ENCODE measurements at regions not wholly inside any gene's neighbourhood (a gene's known extent, or its start where the extent isn't known, plus 50 kb on each side); places are given as distances from the start of the nearest gene placed in this dataset.
"Not testable (repeated sequence)": the region's sequence is repeated elsewhere in the genome, so short reads cannot be mapped to it uniquely, and the experiment has no call there.

DNA sequence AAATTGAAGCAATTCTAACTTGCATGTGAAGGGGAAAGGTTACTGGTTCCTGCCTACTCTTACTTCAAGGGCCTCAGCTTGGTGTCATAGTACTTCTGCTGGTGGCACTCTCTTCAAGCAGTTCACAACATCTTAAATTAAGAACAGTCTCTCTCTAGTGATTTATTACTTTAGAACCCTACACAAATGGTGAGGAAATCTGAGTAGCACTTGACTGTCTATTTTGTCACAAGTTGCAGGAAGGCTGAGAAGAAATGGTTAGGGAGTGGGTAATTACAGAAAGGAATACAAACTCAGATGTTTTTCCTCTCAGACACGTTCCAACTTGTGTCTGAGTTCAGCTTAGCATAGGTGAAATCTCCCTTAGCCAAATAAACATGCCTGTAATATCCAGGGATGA, 242.3 kb upstream of the GRIA3 start:
- no CpG with 5 or more reads among the region's 1 CpG for WGBS (ENCODE audit: insufficient coverage, low lambda C conversion rate)
- Histone ChIP-seq H3K4me3 (ENCODE audit: low read length) (no peak overlapping the region), H3K36me3 (ENCODE audit: control insufficient read depth, insufficient read depth, low read length) (no peaks in the 10 kb centered on the region), H3K27me3 (ENCODE audit: control insufficient read depth, insufficient read depth, low read length) (no peaks in the 10 kb centered on the region), H3K4me1 (ENCODE audit: control insufficient read depth, insufficient read depth, low read length) (no peaks in the 10 kb centered on the region), H3K9me3 (ENCODE audit: control insufficient read depth, low read depth, low read length) (no peaks in the 10 kb centered on the region), H3K27ac (ENCODE audit: low read length) (no peak overlapping the region)
- DNase-seq = no peak

GRCh38 chrX:122943918-122944317, 240.2 kb upstream of the GRIA3 start:
- Histone ChIP-seq H3K4me3 (ENCODE audit: low read length) (no peak overlapping the region), H3K27me3 (ENCODE audit: control insufficient read depth, insufficient read depth, low read length) (no peaks in the 10 kb centered on the region), H3K4me1 (ENCODE audit: control insufficient read depth, insufficient read depth, low read length) (no peaks in the 10 kb centered on the region), H3K9me3 (ENCODE audit: control insufficient read depth, low read depth, low read length) (no peaks in the 10 kb centered on the region), H3K27ac (ENCODE audit: low read length) (no peak overlapping the region), H3K36me3 (ENCODE audit: control insufficient read depth, insufficient read depth, low read length) (no peaks in the 10 kb centered on the region)
- no peak for DNase-seq
- WGBS (ENCODE audit: insufficient coverage, low lambda C conversion rate) = no CpG with 5 or more reads among the region's 3 CpGs

DNA sequence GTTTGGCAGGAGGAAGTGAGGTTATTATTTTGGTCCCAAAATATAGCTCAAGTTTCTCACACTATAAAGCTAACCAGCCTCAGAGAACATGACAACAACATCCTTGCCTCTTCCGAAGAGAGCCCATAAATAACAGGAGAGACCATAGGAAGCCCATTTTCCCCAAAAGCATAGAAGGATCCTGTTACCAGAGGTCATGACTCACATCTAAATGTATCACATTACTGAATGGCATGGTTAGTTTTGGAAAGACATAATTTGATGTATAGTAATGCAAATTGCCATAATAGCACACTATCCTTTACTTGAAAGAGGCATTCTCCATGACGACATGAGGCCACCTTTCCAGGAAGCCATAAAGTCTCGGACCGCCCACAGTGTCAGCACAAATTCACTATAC, 238.8 kb upstream of the GRIA3 start:
- no peaks in the 10 kb centered on the region for H3K9me3 ChIP-seq (ENCODE audit: control insufficient read depth, low read depth, low read length)
- H3K27ac ChIP-seq (ENCODE audit: low read length) = no peak overlapping the region
- no peak for DNase-seq
- H3K27me3 ChIP-seq (ENCODE audit: control insufficient read depth, insufficient read depth, low read length) = no peaks in the 10 kb centered on the region
- WGBS (ENCODE audit: insufficient coverage, low lambda C conversion rate) = no CpG with 5 or more reads among the region's 4 CpGs
- no peaks in the 10 kb centered on the region for H3K4me1 ChIP-seq (ENCODE audit: control insufficient read depth, insufficient read depth, low read length)
- no peaks in the 10 kb centered on the region for H3K36me3 ChIP-seq (ENCODE audit: control insufficient read depth, insufficient read depth, low read length)
- H3K4me3 ChIP-seq (ENCODE audit: low read length) = no peak overlapping the region

DNA sequence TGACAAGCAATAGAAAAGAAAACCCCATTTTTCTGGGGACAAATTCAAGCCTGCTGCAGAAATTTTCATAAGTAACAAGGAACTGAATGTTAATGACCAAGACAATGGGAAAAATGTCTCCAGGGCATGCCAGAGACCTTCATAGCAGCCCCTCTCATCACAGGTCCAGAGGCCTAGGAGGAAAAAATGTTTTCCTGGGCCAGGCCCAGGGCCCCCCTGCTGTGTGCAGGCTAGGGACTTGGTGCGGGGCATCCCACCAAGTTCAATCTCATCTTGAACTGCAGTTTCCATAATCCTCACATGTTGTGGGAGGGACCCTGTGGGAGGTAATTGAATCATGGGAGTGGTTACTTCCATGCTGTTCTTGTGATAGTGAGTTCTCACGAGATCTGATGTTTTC, 211.5 kb upstream of the GRIA3 start:
- no peak for DNase-seq
- no peak overlapping the region for H3K4me3 ChIP-seq (ENCODE audit: low read length)
- WGBS (ENCODE audit: insufficient coverage, low lambda C conversion rate) = no CpG with 5 or more reads among the region's 2 CpGs
- no peaks in the 10 kb centered on the region for H3K4me1 ChIP-seq (ENCODE audit: control insufficient read depth, insufficient read depth, low read length)
- H3K27ac ChIP-seq (ENCODE audit: low read length) = no peak overlapping the region
- no peaks in the 10 kb centered on the region for H3K36me3 ChIP-seq (ENCODE audit: control insufficient read depth, insufficient read depth, low read length)
- no peaks in the 10 kb centered on the region for H3K27me3 ChIP-seq (ENCODE audit: control insufficient read depth, insufficient read depth, low read length)
- no peaks in the 10 kb centered on the region for H3K9me3 ChIP-seq (ENCODE audit: control insufficient read depth, low read depth, low read length)

DNA sequence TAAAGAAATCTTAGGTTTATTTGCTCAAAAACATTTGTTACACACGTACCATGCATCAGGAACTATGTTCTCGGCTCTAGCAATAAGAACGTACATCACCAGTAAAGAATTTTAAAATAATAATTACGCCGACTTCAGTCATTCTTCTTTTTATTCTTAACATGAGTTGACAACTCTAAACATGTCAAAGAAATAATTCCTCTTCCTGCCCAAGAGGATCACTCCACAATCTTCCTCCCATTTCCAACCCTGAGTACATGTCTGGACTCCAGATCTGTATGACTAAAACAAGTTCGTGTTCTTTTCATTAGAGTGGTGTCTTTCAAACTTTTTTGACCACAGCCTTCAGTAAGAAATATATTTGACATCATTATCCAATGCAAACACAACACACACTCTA, 201.6 kb upstream of the GRIA3 start:
- DNase-seq = no peak
- Histone ChIP-seq H3K4me3 (ENCODE audit: low read length) (no peak overlapping the region), H3K9me3 (ENCODE audit: control insufficient read depth, low read depth, low read length) (no peaks in the 10 kb centered on the region), H3K36me3 (ENCODE audit: control insufficient read depth, insufficient read depth, low read length) (no peaks in the 10 kb centered on the region), H3K4me1 (ENCODE audit: control insufficient read depth, insufficient read depth, low read length) (no peaks in the 10 kb centered on the region), H3K27me3 (ENCODE audit: control insufficient read depth, insufficient read depth, low read length) (no peaks in the 10 kb centered on the region), H3K27ac (ENCODE audit: low read length) (no peak overlapping the region)
- no CpG with 5 or more reads among the region's 6 CpGs for WGBS (ENCODE audit: insufficient coverage, low lambda C conversion rate)

DNA sequence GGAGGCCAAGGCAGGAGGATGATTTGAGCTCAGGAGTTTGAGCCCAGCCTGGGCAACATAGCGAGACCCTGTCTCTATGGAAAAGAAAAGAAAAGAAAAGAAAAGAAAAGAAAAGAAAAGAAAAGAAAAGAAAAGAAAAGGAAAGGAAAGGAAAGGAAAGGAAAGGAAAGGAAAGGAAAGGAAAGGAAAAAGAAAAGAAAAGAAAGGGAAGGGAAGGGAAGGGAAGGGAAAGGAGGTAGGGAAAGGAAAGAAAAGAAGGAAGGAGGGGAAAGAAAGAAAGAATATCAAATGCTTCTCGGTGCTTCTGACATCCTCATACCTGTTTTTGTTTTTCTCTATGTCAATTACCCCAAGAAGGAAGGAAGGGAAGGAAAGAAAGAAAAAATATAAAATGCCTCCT, 181.2 kb upstream of the GRIA3 start:
- not testable (repeated sequence) for DNase-seq; H3K4me1 ChIP-seq (ENCODE audit: control insufficient read depth, insufficient read depth, low read length); H3K36me3 ChIP-seq (ENCODE audit: control insufficient read depth, insufficient read depth, low read length); H3K27me3 ChIP-seq (ENCODE audit: control insufficient read depth, insufficient read depth, low read length); H3K4me3 ChIP-seq (ENCODE audit: low read length); H3K9me3 ChIP-seq (ENCODE audit: control insufficient read depth, low read depth, low read length); H3K27ac ChIP-seq (ENCODE audit: low read length)
- WGBS (ENCODE audit: insufficient coverage, low lambda C conversion rate) = 100% methylated on average over 1 of the region's 2 CpGs

- DNase-seq = no peak
- no CpG with 5 or more reads among the region's 1 CpG for WGBS (ENCODE audit: insufficient coverage, low lambda C conversion rate)
- Histone ChIP-seq H3K36me3 (ENCODE audit: control insufficient read depth, insufficient read depth, low read length) (no peaks in the 10 kb centered on the region), H3K9me3 (ENCODE audit: control insufficient read depth, low read depth, low read length) (no peaks in the 10 kb centered on the region), H3K4me1 (ENCODE audit: control insufficient read depth, insufficient read depth, low read length) (no peaks in the 10 kb centered on the region), H3K27ac (ENCODE audit: low read length) (no peak overlapping the region), H3K27me3 (ENCODE audit: control insufficient read depth, insufficient read depth, low read length) (no peaks in the 10 kb centered on the region), H3K4me3 (ENCODE audit: low read length) (no peak overlapping the region)
Observed at GRCh38 chrX:123013141-123013540, 170.9 kb upstream of the GRIA3 start.

DNA sequence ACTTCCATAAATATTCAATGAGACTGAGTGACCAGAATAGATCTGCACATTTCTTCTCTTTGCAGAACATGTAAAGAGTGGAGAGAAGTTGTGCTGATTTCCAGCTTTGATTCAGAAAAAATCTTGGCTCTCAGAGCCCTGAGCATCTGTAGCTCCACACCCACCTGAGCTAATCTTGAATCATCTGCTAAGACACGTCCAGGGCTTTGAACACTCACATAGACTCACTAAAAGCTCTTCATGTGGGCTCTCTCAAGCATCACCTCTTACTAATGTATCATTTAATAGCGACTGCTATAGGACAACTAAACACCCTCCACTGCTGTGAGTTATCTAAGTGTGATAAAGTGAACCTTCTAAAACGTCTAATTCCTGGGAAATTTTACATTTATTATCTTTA, 147.7 kb upstream of the GRIA3 start:
- Histone ChIP-seq H3K4me3 (ENCODE audit: low read length) (no peak overlapping the region), H3K27me3 (ENCODE audit: control insufficient read depth, insufficient read depth, low read length) (no peaks in the 10 kb centered on the region), H3K36me3 (ENCODE audit: control insufficient read depth, insufficient read depth, low read length) (no peaks in the 10 kb centered on the region), H3K4me1 (ENCODE audit: control insufficient read depth, insufficient read depth, low read length) (no peaks in the 10 kb centered on the region), H3K27ac (ENCODE audit: low read length) (no peak overlapping the region), H3K9me3 (ENCODE audit: control insufficient read depth, low read depth, low read length) (no peaks in the 10 kb centered on the region)
- DNase-seq = no peak
- no CpG with 5 or more reads among the region's 3 CpGs for WGBS (ENCODE audit: insufficient coverage, low lambda C conversion rate)

- DNase-seq = peak in 1 of 2 donors; percentile 7
- no CpG with 5 or more reads among the region's 3 CpGs for WGBS (ENCODE audit: insufficient coverage, low lambda C conversion rate)
- H3K27me3 ChIP-seq (ENCODE audit: control insufficient read depth, insufficient read depth, low read length) = no peaks in the 10 kb centered on the region
- no peaks in the 10 kb centered on the region for H3K36me3 ChIP-seq (ENCODE audit: control insufficient read depth, insufficient read depth, low read length)
- H3K4me1 ChIP-seq (ENCODE audit: control insufficient read depth, insufficient read depth, low read length) = no peaks in the 10 kb centered on the region
- no peaks in the 10 kb centered on the region for H3K9me3 ChIP-seq (ENCODE audit: control insufficient read depth, low read depth, low read length)
- no peak overlapping the region for H3K4me3 ChIP-seq (ENCODE audit: low read length)
- H3K27ac ChIP-seq (ENCODE audit: low read length) = no peak overlapping the region
Observed at GRCh38 chrX:123049071-123049625, 134.9 kb upstream of the GRIA3 start.

- Histone ChIP-seq H3K27ac (ENCODE audit: low read length) (no peak overlapping the region), H3K27me3 (ENCODE audit: control insufficient read depth, insufficient read depth, low read length) (no peaks in the 10 kb centered on the region), H3K4me1 (ENCODE audit: control insufficient read depth, insufficient read depth, low read length) (no peaks in the 10 kb centered on the region), H3K4me3 (ENCODE audit: low read length) (no peak overlapping the region), H3K36me3 (ENCODE audit: control insufficient read depth, insufficient read depth, low read length) (no peaks in the 10 kb centered on the region), H3K9me3 (ENCODE audit: control insufficient read depth, low read depth, low read length) (no peaks in the 10 kb centered on the region)
- DNase-seq = no peak
Observed at GRCh38 chrX:123060986-123061385, 123.1 kb upstream of the GRIA3 start.

- Histone ChIP-seq H3K4me1 (ENCODE audit: control insufficient read depth, insufficient read depth, low read length) (no peaks in the 10 kb centered on the region), H3K36me3 (ENCODE audit: control insufficient read depth, insufficient read depth, low read length) (no peaks in the 10 kb centered on the region), H3K27ac (ENCODE audit: low read length) (no peak overlapping the region), H3K27me3 (ENCODE audit: control insufficient read depth, insufficient read depth, low read length) (no peaks in the 10 kb centered on the region), H3K4me3 (ENCODE audit: low read length) (no peak overlapping the region), H3K9me3 (ENCODE audit: control insufficient read depth, low read depth, low read length) (no peaks in the 10 kb centered on the region)
- DNase-seq = no peak
Observed at GRCh38 chrX:123064053-123064452, 120.0 kb upstream of the GRIA3 start.

Measured in large intestine (tissue), 3 donors.